SW480 (cell line): ENCODE measurements at regions not wholly inside any gene's neighbourhood (a gene's known extent, or its start where the extent isn't known, plus 50 kb on each side); places are given as distances from the start of the nearest gene placed in this dataset.
"Not testable (repeated sequence)": the region's sequence is repeated elsewhere in the genome, so short reads cannot be mapped to it uniquely, and the experiment has no call there.

Experiments used
- DNase-seq: peaks from one replicate; pipeline ENCODE4 v3.0.0-alpha.2; 2016; ENCODE audit warnings: low spot score

GRCh38 chr17:14427900-14428647 is 127.2 kb downstream of the HS3ST3B1 start:
- DNase-seq, result no peak

- DNase-seq, result not testable (repeated sequence)
Observed at GRCh38 chr17:14423156-14423555, 122.3 kb downstream of the HS3ST3B1 start.

- DNase-seq, result no peak
Observed at GRCh38 chr17:14417336-14417735, 116.5 kb downstream of the HS3ST3B1 start.

GRCh38 chr17:14409292-14409691 is 108.4 kb downstream of the HS3ST3B1 start:
- DNase-seq, result no peak

- DNase-seq, result no peak
Observed at GRCh38 chr17:14407541-14407940, 106.7 kb downstream of the HS3ST3B1 start.

GRCh38 chr17:14405189-14405588 is 104.3 kb downstream of the HS3ST3B1 start:
- DNase-seq, result no peak
